Loucy (cell line): ENCODE measurements at regions not wholly inside any gene's neighbourhood (a gene's known extent, or its start where the extent isn't known, plus 50 kb on each side); places are given as distances from the start of the nearest gene placed in this dataset.

ENCODE experiments used
- H2AFZ ChIP-seq: fragments of 200-600 bp; sonication (generic); 2 replicates; pipeline ENCODE4 v1.6.0; 2016; ENCODE audit warnings: antibody characterized with exemption, mild to moderate bottlenecking, low read length, moderate library complexity
- H3F3A ChIP-seq: fragments of 200-600 bp; 2 replicates; pipeline ENCODE4 v1.6.0; 2016; ENCODE audit warnings: antibody characterized with exemption, low read depth, mild to moderate bottlenecking
- H3K27me3 ChIP-seq: fragments of 200-600 bp; sonication (generic); 2 replicates; pipeline ENCODE4 v1.6.1; 2014; ENCODE audit warnings: low read length, mild to moderate bottlenecking; ENCODE audit not compliant: insufficient read depth, poor library complexity, severe bottlenecking
- H3K36me3 ChIP-seq: fragments of 200-600 bp; sonication (generic); 2 replicates; pipeline ENCODE4 v1.6.1; 2016; ENCODE audit warnings: low read length; ENCODE audit not compliant: insufficient read depth
- H3K4me1 ChIP-seq: fragments of 200-600 bp; sonication (generic); 2 replicates; pipeline ENCODE4 v1.5.1; 2014; ENCODE audit warnings: low read length, mild to moderate bottlenecking; ENCODE audit not compliant: insufficient read depth, poor library complexity, severe bottlenecking
- H3K4me2 ChIP-seq: fragments of 200-600 bp; sonication (generic); 2 replicates; pipeline ENCODE4 v1.6.0; 2014; ENCODE audit warnings: antibody characterized with exemption, low read length, low read depth, mild to moderate bottlenecking; ENCODE audit not compliant: poor library complexity, severe bottlenecking
- H3K4me3 ChIP-seq: fragments of 200-600 bp; sonication (generic); 2 replicates; pipeline ENCODE4 v1.5.1; 2014; ENCODE audit warnings: low read length, mild to moderate bottlenecking, mixed read lengths; ENCODE audit not compliant: poor library complexity, severe bottlenecking
- H3K79me2 ChIP-seq: fragments of 200-600 bp; sonication (generic); 2 replicates; pipeline ENCODE4 v1.6.1; 2014; ENCODE audit warnings: low read length; ENCODE audit not compliant: insufficient read depth
- H3K9ac ChIP-seq: fragments of 200-600 bp; sonication (generic); 2 replicates; pipeline ENCODE4 v1.6.0; 2014; ENCODE audit warnings: mild to moderate bottlenecking, low read depth, low read length, moderate library complexity; ENCODE audit not compliant: poor library complexity, severe bottlenecking
- H3K9me2 ChIP-seq: fragments of 200-600 bp; sonication (generic); replicated peaks from 2 replicates; pipeline ENCODE4 v1.6.1; 2016; ENCODE audit warnings: low read depth, low read length, mixed read lengths
- H3K9me3 ChIP-seq: fragments of 200-600 bp; sonication (generic); 2 replicates; pipeline ENCODE4 v1.6.1; 2014; ENCODE audit warnings: mild to moderate bottlenecking, antibody characterized with exemption, low read length, low read depth; ENCODE audit not compliant: insufficient read depth
- H4K20me1 ChIP-seq: fragments of 200-600 bp; sonication (generic); 2 replicates; pipeline ENCODE4 v1.6.0; 2014; ENCODE audit warnings: antibody characterized with exemption, low read length, mild to moderate bottlenecking; ENCODE audit not compliant: insufficient read depth, poor library complexity, severe bottlenecking
- EZH2phosphoT487 ChIP-seq: fragments of 200-600 bp; IDR thresholded peaks from 2 replicates; pipeline ENCODE4 v1.6.1; 2018; ENCODE audit warnings: antibody characterized with exemption, mild to moderate bottlenecking, moderate library complexity, borderline replicate concordance
- TF ChIP-seq, protein P1 (sequence below): fragments of 200-600 bp; sonication (generic); conservative IDR thresholded peaks from 2 replicates; pipeline ENCODE4 v1.5.1; 2014; ENCODE audit warnings: mild to moderate bottlenecking, antibody characterized with exemption, low read length

DNA sequence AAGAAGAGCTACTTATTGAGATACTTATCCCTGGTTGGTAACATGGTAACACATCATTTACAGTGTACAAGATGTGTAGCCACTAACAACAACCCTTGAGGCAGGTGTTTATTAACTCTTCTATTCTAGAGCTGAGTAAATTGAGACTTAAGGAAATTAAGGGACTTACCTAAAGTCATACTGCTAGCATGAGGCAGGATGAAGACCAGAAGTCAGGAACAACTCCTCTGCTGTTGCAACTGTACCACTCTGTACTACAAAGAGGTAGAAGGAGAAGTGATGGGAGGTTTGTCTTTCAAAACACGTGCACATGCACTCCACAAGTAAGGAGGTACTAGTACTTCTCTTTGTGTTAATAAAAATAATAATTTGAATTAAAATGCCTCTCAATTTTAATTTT, 79.9 kb downstream of the LLPH start:
- Histone ChIP-seq H3K4me1 (no peaks in the 10 kb centered on the region), H3K9ac (no peak overlapping the region), H3K4me2 (no peak overlapping the region), H3K9me3 (no peaks in the 10 kb centered on the region), H3K36me3 (no peaks in the 10 kb centered on the region), H3F3A (no peaks in the 10 kb centered on the region), H2AFZ (no peak overlapping the region), H3K27me3 (no peaks in the 10 kb centered on the region), H3K4me3 (no peak overlapping the region), H3K9me2 (no peaks in the 10 kb centered on the region), H4K20me1 (no peaks in the 10 kb centered on the region), H3K79me2 (no peaks in the 10 kb centered on the region)
- TF ChIP-seq EZH2phosphoT487, result no peak
- TF ChIP-seq, protein P1, sequence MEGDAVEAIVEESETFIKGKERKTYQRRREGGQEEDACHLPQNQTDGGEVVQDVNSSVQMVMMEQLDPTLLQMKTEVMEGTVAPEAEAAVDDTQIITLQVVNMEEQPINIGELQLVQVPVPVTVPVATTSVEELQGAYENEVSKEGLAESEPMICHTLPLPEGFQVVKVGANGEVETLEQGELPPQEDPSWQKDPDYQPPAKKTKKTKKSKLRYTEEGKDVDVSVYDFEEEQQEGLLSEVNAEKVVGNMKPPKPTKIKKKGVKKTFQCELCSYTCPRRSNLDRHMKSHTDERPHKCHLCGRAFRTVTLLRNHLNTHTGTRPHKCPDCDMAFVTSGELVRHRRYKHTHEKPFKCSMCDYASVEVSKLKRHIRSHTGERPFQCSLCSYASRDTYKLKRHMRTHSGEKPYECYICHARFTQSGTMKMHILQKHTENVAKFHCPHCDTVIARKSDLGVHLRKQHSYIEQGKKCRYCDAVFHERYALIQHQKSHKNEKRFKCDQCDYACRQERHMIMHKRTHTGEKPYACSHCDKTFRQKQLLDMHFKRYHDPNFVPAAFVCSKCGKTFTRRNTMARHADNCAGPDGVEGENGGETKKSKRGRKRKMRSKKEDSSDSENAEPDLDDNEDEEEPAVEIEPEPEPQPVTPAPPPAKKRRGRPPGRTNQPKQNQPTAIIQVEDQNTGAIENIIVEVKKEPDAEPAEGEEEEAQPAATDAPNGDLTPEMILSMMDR, result no peak

DNA sequence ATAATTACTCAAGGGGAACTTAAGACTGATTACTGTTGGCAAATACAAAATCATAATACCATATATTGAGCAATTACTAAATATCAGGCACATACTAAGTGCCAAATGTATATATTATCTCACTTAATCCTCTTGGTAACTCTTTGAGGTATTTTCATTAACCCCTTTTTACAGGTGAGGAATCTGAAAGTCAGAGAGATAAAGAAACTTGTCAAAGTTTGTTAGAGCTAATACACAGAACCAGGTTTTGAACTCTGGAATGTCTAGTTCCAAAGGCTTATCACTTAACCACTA, 80.3 kb downstream of the LLPH start:
- H3K9ac ChIP-seq, result no peak overlapping the region
- H3K79me2 ChIP-seq, result no peaks in the 10 kb centered on the region
- no peaks in the 10 kb centered on the region for H3F3A ChIP-seq
- no peak overlapping the region for H3K4me2 ChIP-seq
- TF ChIP-seq, protein P1, result no peak
- TF ChIP-seq EZH2phosphoT487, result no peak
- no peaks in the 10 kb centered on the region for H3K27me3 ChIP-seq
- H3K4me3 ChIP-seq, result no peak overlapping the region
- no peaks in the 10 kb centered on the region for H3K9me2 ChIP-seq
- no peak overlapping the region for H2AFZ ChIP-seq
- H3K36me3 ChIP-seq, result no peaks in the 10 kb centered on the region
- H3K4me1 ChIP-seq, result no peaks in the 10 kb centered on the region
- no peaks in the 10 kb centered on the region for H3K9me3 ChIP-seq
- H4K20me1 ChIP-seq, result no peaks in the 10 kb centered on the region

DNA sequence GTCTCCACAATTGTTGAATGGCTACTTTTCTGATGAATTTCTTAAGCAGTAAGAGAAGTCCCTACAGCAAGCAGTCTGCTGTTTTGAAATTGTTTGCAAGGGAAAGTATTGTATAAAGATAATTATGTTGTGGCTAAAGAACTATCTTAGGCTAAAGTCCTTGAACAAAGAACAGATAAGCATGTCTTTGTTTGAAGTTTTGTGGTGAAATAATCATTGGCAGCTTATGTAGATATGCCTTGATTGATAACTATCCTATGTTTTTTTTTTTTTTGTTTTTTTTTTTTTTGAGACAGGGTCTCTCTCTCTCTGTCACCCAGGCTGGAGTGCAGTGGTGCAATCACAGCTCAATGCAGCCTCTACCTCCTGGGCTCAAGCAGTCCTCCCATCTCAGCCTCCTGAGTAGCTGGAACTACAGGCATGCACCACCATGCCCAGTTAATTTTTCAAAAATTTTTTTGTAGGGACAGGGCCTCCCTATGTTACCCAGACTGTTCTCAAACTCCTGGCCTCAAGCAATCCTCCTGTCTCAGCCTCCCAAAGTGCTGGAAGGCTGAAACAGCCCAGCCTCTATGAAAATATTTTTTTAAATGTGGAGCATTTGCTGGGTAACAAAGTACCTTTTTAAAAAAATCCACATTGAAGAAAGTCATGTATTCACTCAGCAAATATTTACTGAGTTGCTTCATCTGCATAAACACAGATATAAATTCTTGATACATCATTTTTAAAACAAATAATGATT, 80.8 kb downstream of the LLPH start:
- Histone ChIP-seq H3F3A (no peaks in the 10 kb centered on the region), H3K9ac (no peak overlapping the region), H3K4me1 (no peaks in the 10 kb centered on the region), H3K4me3 (no peak overlapping the region), H3K36me3 (no peaks in the 10 kb centered on the region), H3K4me2 (no peak overlapping the region), H3K9me2 (no peaks in the 10 kb centered on the region), H3K79me2 (no peaks in the 10 kb centered on the region), H4K20me1 (no peaks in the 10 kb centered on the region), H3K27me3 (no peaks in the 10 kb centered on the region), H3K9me3 (no peaks in the 10 kb centered on the region), H2AFZ (no peak overlapping the region)
- TF ChIP-seq, protein P1, result no peak
- no peak for TF ChIP-seq EZH2phosphoT487
